OCI-LY1 (cell line): ENCODE measurements at regions not wholly inside any gene's neighbourhood (a gene's known extent, or its start where the extent isn't known, plus 50 kb on each side); places are given as distances from the start of the nearest gene placed in this dataset.

ENCODE experiments used
- CTCF ChIP-seq: fragments of 200-600 bp; sonication (generic), shearing (Covaris generic); IDR thresholded peaks from 2 replicates; pipeline ENCODE4 v1.5.1; 2017; ENCODE audit warnings: mild to moderate bottlenecking, antibody characterized with exemption, low read length, moderate library complexity, mixed read lengths
- EZH2 ChIP-seq: fragments of 200-600 bp; sonication (generic), shearing (Covaris generic); IDR thresholded peaks from 2 replicates; pipeline ENCODE4 v1.8.0; 2017; ENCODE audit warnings: borderline replicate concordance, mixed run types, mild to moderate bottlenecking, antibody characterized with exemption, low read length, moderate library complexity, mixed read lengths

- TF ChIP-seq CTCF (no peak), EZH2 (no peak)
Measured at GRCh38 chr21:18460979-18461378, 57.4 kb upstream of the TMPRSS15 start.
